HEK293T (cell line): ENCODE measurements at regions not wholly inside any gene's neighbourhood (a gene's known extent, or its start where the extent isn't known, plus 50 kb on each side); places are given as distances from the start of the nearest gene placed in this dataset.

Experiments used
- CTCF ChIA-PET: fragments of 350-600 bp; formaldehyde crosslinking; extraction: SDS; loops from one replicate; lab custom pipeline; 2021; ENCODE audit warnings: antibody characterized with exemption, inconsistent platforms; lab: Yijun Ruan, JAX
- POLR2A ChIA-PET: fragments of 350-600 bp; formaldehyde crosslinking; extraction: SDS; loops from one replicate; lab custom pipeline; 2020; ENCODE audit warnings: antibody characterized with exemption, inconsistent platforms; lab: Yijun Ruan, JAX
- DNase-seq: peaks from one replicate; pipeline ENCODE4 v3.0.0; 2012; ENCODE audit warnings: mixed read lengths; ENCODE audit errors: extremely low spot score
- ARNT ChIP-seq: fragments of 450-650 bp; IDR thresholded peaks from 2 replicates; pipeline ENCODE4 v1.6.1; 2017; ENCODE audit warnings: mild to moderate bottlenecking
- BHLHE40 ChIP-seq: fragments of 450-650 bp; IDR thresholded peaks from 2 replicates; pipeline ENCODE4 v1.6.1; 2016; ENCODE audit warnings: mild to moderate bottlenecking, moderate library complexity, borderline replicate concordance
- CTBP1 ChIP-seq: fragments of 450-650 bp; IDR thresholded peaks from 2 replicates; pipeline ENCODE4 v1.6.1; 2016; ENCODE audit warnings: borderline replicate concordance
- ELF4 ChIP-seq: fragments of 450-650 bp; IDR thresholded peaks from 2 replicates; pipeline ENCODE4 v1.6.1; 2017; ENCODE audit warnings: antibody characterized with exemption
- FOXA1 ChIP-seq: fragments of 450-650 bp; IDR thresholded peaks from 2 replicates; pipeline ENCODE4 v1.6.1; 2016; ENCODE audit warnings: mild to moderate bottlenecking
- FOXK2 ChIP-seq: fragments of 450-650 bp; IDR thresholded peaks from 2 replicates; pipeline ENCODE4 v1.6.1; 2016; ENCODE audit warnings: mild to moderate bottlenecking
- FOXM1 ChIP-seq: fragments of 450-650 bp; IDR thresholded peaks from 2 replicates; pipeline ENCODE4 v1.6.1; 2017; ENCODE audit warnings: mild to moderate bottlenecking, borderline replicate concordance
- HDGF ChIP-seq: fragments of 450-650 bp; IDR thresholded peaks from 2 replicates; pipeline ENCODE4 v1.6.1; 2017; ENCODE audit warnings: antibody characterized with exemption, borderline replicate concordance
- L3MBTL2 ChIP-seq: fragments of 450-650 bp; conservative IDR thresholded peaks from 2 replicates; pipeline ENCODE4 v1.6.1; 2016; ENCODE audit warnings: mild to moderate bottlenecking
- LEF1 ChIP-seq: fragments of 450-650 bp; IDR thresholded peaks from 2 replicates; pipeline ENCODE4 v1.6.1; 2017; ENCODE audit warnings: mild to moderate bottlenecking, borderline replicate concordance
- NFRKB ChIP-seq: fragments of 450-650 bp; IDR thresholded peaks from 2 replicates; pipeline ENCODE4 v1.6.1; 2016; ENCODE audit warnings: mild to moderate bottlenecking, moderate library complexity
- SP1 ChIP-seq: fragments of 450-650 bp; IDR thresholded peaks from 2 replicates; pipeline ENCODE4 v1.6.1; 2017
- SUZ12 ChIP-seq: fragments of 450-650 bp; IDR thresholded peaks from 2 replicates; pipeline ENCODE4 v1.6.1; 2016; ENCODE audit warnings: mild to moderate bottlenecking
- TARDBP ChIP-seq: fragments of 450-650 bp; IDR thresholded peaks from 2 replicates; pipeline ENCODE4 v1.6.1; 2016
- ZNF384 ChIP-seq: fragments of 450-650 bp; IDR thresholded peaks from 2 replicates; pipeline ENCODE4 v1.6.1; 2016
- TF ChIP-seq, protein P1 (sequence below): fragments of 450-650 bp; IDR thresholded peaks from 2 replicates; pipeline ENCODE4 v1.6.1; 2016

DNA sequence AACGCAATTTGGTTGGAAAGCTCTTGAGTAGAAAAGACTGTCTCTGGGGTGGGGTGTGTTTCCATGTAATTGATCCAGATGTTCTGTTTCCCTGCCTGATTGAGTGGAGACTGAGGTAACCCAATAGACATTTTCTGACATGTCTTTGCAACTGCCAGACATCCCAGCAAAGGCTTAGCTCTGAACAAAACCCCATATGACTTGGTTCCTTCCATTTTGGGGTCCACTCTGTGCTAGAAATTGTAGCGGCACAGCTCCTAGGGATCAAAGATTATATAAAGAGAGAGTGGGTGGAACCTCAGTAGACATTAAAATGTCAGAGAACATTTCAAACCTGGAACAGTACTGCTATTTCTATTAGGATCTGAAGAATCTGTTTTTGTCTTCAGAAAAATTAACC lies 189.3 kb downstream of the EDN1 start:
- no peak for DNase-seq
- ChIA-PET CTCF (no interaction called here), POLR2A (no interaction called here)
- TF ChIP-seq ELF4: no peak
- no peak for TF ChIP-seq BHLHE40
- no peak for TF ChIP-seq FOXM1
- no peak for TF ChIP-seq L3MBTL2
- no peak for TF ChIP-seq HDGF
- TF ChIP-seq SUZ12: no peak
- TF ChIP-seq TARDBP: no peak

GRCh38 chr6:12479881-12480280 lies 189.7 kb downstream of the EDN1 start:
- CTCF ChIA-PET: no interaction called here
- TF ChIP-seq BHLHE40 (no peak), ARNT (no peak), ELF4 (no peak), ZNF384 (no peak), SP1 (no peak), SUZ12 (no peak), TARDBP (no peak)
- POLR2A ChIA-PET: no interaction called here
- DNase-seq: no peak

- TF ChIP-seq ZNF384 (no peak), TARDBP (no peak), FOXM1 (no peak), FOXK2 (no peak), SUZ12 (no peak), ARNT (no peak), LEF1 (no peak), BHLHE40 (no peak), CTBP1 (no peak), FOXA1 (no peak), ELF4 (no peak), NFRKB (no peak), HDGF (no peak), SP1 (no peak), L3MBTL2 (no peak)
- TF ChIP-seq, protein P1, sequence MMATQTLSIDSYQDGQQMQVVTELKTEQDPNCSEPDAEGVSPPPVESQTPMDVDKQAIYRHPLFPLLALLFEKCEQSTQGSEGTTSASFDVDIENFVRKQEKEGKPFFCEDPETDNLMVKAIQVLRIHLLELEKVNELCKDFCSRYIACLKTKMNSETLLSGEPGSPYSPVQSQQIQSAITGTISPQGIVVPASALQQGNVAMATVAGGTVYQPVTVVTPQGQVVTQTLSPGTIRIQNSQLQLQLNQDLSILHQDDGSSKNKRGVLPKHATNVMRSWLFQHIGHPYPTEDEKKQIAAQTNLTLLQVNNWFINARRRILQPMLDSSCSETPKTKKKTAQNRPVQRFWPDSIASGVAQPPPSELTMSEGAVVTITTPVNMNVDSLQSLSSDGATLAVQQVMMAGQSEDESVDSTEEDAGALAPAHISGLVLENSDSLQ: no peak
- CTCF ChIA-PET: no interaction called here
- no peak for DNase-seq
- POLR2A ChIA-PET: no interaction called here
These were observed 190.2 kb downstream of the EDN1 start for GRCh38 chr6:12480379-12480778.

GRCh38 chr6:12481292-12481691 lies 191.1 kb downstream of the EDN1 start:
- CTCF ChIA-PET: interaction anchor here (0.7 to 1.7 kb wide), 3 partner anchors 8 to 23 kb away, joined by 4 to 6 read pairs (median 5); no protein-coding TSS in a partner anchor
- POLR2A ChIA-PET: no interaction called here

DNA sequence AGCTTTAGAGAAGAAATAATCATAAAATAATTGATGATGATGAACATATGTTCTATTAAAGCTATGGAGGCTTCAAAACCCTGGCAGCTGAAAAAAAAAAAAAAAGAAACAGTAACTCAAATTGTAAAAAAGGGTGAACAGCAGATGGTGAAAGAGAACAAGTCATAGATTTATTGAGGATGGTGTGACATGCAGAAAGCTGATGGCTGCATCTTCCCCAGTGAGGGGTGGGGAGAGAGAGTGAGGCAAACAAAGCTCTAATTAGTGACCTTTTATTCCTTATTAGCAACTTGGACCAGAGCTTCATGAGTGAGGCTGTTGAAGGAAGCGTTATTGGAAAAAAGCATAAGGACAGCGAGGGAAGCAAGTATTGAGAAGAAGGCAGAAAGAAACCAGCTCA lies 191.7 kb downstream of the EDN1 start:
- ChIA-PET POLR2A (no interaction called here), CTCF (interaction anchor here (0.5 to 1.7 kb wide), 8 partner anchors 9 to 192 kb away, joined by 3 to 8 read pairs (median 4); partner anchors contain the start of gene EDN1)
- no peak for TF ChIP-seq CTBP1
- TF ChIP-seq SUZ12: no peak
- TF ChIP-seq SP1: no peak
- no peak for TF ChIP-seq HDGF
- TF ChIP-seq TARDBP: no peak
- TF ChIP-seq NFRKB: no peak
- TF ChIP-seq ZNF384: no peak
- TF ChIP-seq LEF1: no peak
- no peak for TF ChIP-seq FOXM1
- TF ChIP-seq ELF4: no peak
- TF ChIP-seq, protein P1: no peak
- no peak for TF ChIP-seq BHLHE40
- no peak for TF ChIP-seq FOXK2
- no peak for TF ChIP-seq ARNT
- no peak for TF ChIP-seq FOXA1
- DNase-seq: no peak

More at GRCh38 chr6:12481292-12481691, 191.1 kb downstream of the EDN1 start:
- no peak for TF ChIP-seq LEF1
- no peak for DNase-seq

- no peak for DNase-seq
- ChIA-PET CTCF (interaction anchor here (0.6 to 1.7 kb wide), 9 partner anchors 10 to 207 kb away, joined by 3 to 8 read pairs (median 5); partner anchors contain the start of gene EDN1), POLR2A (interaction anchor here (1.2 kb wide), 1 partner anchor 9 kb away, joined by 3 read pairs; no protein-coding TSS in a partner anchor)
- no peak for TF ChIP-seq FOXK2
- TF ChIP-seq, protein P1: no peak
- TF ChIP-seq NFRKB: no peak
- no peak for TF ChIP-seq LEF1
- no peak for TF ChIP-seq ZNF384
- TF ChIP-seq CTBP1: no peak
- TF ChIP-seq TARDBP: no peak
- TF ChIP-seq SUZ12: no peak
- no peak for TF ChIP-seq BHLHE40
- no peak for TF ChIP-seq FOXA1
- TF ChIP-seq HDGF: no peak
- TF ChIP-seq L3MBTL2: no peak
These were observed 192.5 kb downstream of the EDN1 start for GRCh38 chr6:12482386-12483375.
